Thymus (tissue), 11 donors: ENCODE measurements at regions not wholly inside any gene's neighbourhood (a gene's known extent, or its start where the extent isn't known, plus 50 kb on each side); places are given as distances from the start of the nearest gene placed in this dataset.

Experiments used
- DNase-seq, 9 donors: peaks; one replicate each; pipeline ENCODE4 v3.0.0-alpha.2; 2013; ENCODE audit warnings: low spot score in 9 of 9, low read depth in 6 of 9, missing footprints in 1 of 9
- H3K27ac ChIP-seq, 2 donors: one replicate each; pipeline ENCODE4 v1.5.1; 2013; ENCODE audit warnings: control low read depth in 1 of 2, low read depth in 1 of 2, low read length in 1 of 2, mild to moderate bottlenecking in 1 of 2, moderate library complexity in 1 of 2
- H3K27me3 ChIP-seq, 2 donors: one replicate each; pipeline ENCODE4 v1.5.1; 2013; ENCODE audit warnings: low read length in 1 of 2; ENCODE audit not compliant: control insufficient read depth in 2 of 2, insufficient read depth in 1 of 2
- H3K36me3 ChIP-seq, 2 donors: one replicate each; pipeline ENCODE4 v1.5.1; 2013; ENCODE audit warnings: low read length in 1 of 2, mild to moderate bottlenecking in 1 of 2, moderate library complexity in 1 of 2; ENCODE audit not compliant: control insufficient read depth in 2 of 2, insufficient read depth in 2 of 2
- H3K4me1 ChIP-seq, 2 donors: one replicate each; pipeline ENCODE4 v1.5.1; 2013; ENCODE audit warnings: low read length in 2 of 2; ENCODE audit not compliant: control insufficient read depth in 2 of 2, insufficient read depth in 2 of 2
- H3K4me3 ChIP-seq, 2 donors: one replicate each; pipeline ENCODE4 v1.5.1; 2013; ENCODE audit warnings: low read length in 2 of 2, control low read depth in 1 of 2, mild to moderate bottlenecking in 1 of 2
- H3K9me3 ChIP-seq, 2 donors: one replicate each; pipeline ENCODE4 v1.5.1; 2013; ENCODE audit warnings: low read length in 1 of 2, mild to moderate bottlenecking in 1 of 2; ENCODE audit not compliant: control insufficient read depth in 2 of 2, insufficient read depth in 1 of 2
- WGBS: extraction: QIAGEN DNeasy Blood & Tissue Kit; methylation state at CpG from one replicate; pipeline ENCODE4 v1.1.7; 2013; 5-methylcytosine and 5-hydroxymethylcytosine counted together
- donor health status: healthy.

- Histone ChIP-seq H3K4me3 (no peak overlapping the region), H3K4me1 (no peaks in the 10 kb centered on the region), H3K27ac (no peak overlapping the region), H3K9me3 (peaks cover 0 to 2% of the 10 kb centered on the region in 2 donors), H3K27me3 (no peaks in the 10 kb centered on the region), H3K36me3 (no peaks in the 10 kb centered on the region)
- no peak for DNase-seq
- 94% methylated on average over 2 of the region's 2 CpGs for whole genome bisulfite sequencing
These were observed 1318.4 kb downstream of the CDH8 start for GRCh38 chr16:60717808-60718207.

GRCh38 chr16:60712144-60712543, 1324.1 kb downstream of the CDH8 start:
- Histone ChIP-seq H3K4me1 (no peaks in the 10 kb centered on the region), H3K27ac (no peak overlapping the region), H3K9me3 (no peaks in the 10 kb centered on the region), H3K4me3 (no peak overlapping the region), H3K27me3 (no peaks in the 10 kb centered on the region), H3K36me3 (no peaks in the 10 kb centered on the region)
- DNase-seq: no peak
- 60% methylated on average over 3 of the region's 3 CpGs for WGBS

GRCh38 chr16:60704726-60705125, 1331.5 kb downstream of the CDH8 start:
- H3K27me3 ChIP-seq: no peaks in the 10 kb centered on the region
- H3K9me3 ChIP-seq: no peaks in the 10 kb centered on the region
- DNase-seq: no peak
- no peak overlapping the region for H3K27ac ChIP-seq
- H3K4me1 ChIP-seq: no peaks in the 10 kb centered on the region
- no peaks in the 10 kb centered on the region for H3K36me3 ChIP-seq
- 97% methylated on average over 1 of the region's 1 CpG for WGBS
- no peak overlapping the region for H3K4me3 ChIP-seq

- H3K4me1 ChIP-seq: no peaks in the 10 kb centered on the region
- H3K27me3 ChIP-seq: no peaks in the 10 kb centered on the region
- DNase-seq: no peak
- H3K36me3 ChIP-seq: no peaks in the 10 kb centered on the region
- no peaks in the 10 kb centered on the region for H3K9me3 ChIP-seq
- 78% methylated on average over 3 of the region's 3 CpGs for WGBS
- H3K27ac ChIP-seq: no peak overlapping the region
- H3K4me3 ChIP-seq: no peak overlapping the region
These were observed 1333.1 kb downstream of the CDH8 start for GRCh38 chr16:60703096-60703495.

DNA sequence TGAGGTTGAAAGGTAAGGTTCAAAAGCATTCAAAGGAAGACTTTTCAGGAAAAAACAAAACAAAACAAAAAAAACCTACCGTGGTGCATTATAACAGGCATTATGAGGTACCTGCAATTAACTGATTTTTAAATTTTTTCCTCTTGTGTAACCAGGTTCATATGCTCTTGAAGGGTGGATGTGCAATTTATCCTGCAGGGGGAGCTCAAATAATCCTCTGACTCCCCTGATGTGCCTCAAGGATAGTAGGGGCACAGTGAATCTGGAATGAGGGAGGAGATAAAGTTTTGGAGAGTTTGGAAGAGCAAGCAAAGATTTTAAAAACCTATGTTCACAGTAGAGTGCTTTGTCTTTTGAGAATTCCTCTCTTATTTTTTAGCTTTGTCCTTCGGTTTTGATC, 1349.4 kb downstream of the CDH8 start:
- WGBS: 80% methylated on average over 2 of the region's 2 CpGs
- Histone ChIP-seq H3K27me3 (no peaks in the 10 kb centered on the region), H3K27ac (no peak overlapping the region), H3K9me3 (peaks cover 0 to 6% of the 10 kb centered on the region in 2 donors), H3K36me3 (no peaks in the 10 kb centered on the region), H3K4me3 (no peak overlapping the region), H3K4me1 (no peaks in the 10 kb centered on the region)
- no peak for DNase-seq

DNA sequence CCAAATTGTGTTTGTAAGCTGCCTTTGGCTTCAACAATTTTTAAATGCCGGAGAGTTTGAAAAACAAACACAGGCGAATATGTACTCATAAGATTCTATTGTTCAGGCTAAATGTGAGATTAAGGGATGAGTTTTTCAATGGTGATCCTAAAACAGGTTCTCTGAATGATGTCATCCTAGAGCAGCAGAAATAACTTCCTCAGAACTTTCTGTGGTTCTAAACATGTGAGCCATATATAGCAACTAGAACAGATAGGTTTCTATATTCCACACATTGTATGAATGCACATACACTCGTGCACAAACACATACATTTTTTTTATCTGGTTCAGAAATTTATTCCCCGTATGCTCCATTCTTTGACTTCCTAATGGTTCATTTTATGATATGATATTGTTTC, 1352.2 kb downstream of the CDH8 start:
- DNase-seq: no peak
- H3K36me3 ChIP-seq: no peaks in the 10 kb centered on the region
- no peak overlapping the region for H3K27ac ChIP-seq
- no peaks in the 10 kb centered on the region for H3K27me3 ChIP-seq
- H3K4me3 ChIP-seq: no peak overlapping the region
- 43% methylated on average over 4 of the region's 4 CpGs for WGBS
- peaks cover 0 to 2% of the 10 kb centered on the region in 2 donors for H3K9me3 ChIP-seq
- no peaks in the 10 kb centered on the region for H3K4me1 ChIP-seq

DNA sequence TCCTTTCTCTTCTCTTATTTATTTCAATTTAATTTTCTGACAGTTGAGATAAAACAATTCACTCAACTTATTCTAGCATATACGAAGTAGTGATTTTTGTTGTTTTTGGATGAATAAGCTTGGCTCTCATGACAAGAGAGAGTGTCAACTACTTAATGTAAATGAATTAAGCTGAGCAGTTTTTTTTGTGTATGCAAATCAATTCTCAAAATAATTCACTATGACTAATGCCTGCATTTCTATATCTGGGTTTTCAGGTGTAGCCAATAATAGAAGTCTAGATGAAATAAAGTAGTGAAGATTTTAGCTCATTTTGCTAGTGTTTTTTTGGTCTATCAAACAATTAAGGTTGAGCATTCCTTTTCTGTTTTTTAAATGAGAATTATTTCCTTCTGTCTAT, 1354.0 kb downstream of the CDH8 start:
- Histone ChIP-seq H3K4me3 (no peak overlapping the region), H3K27me3 (no peaks in the 10 kb centered on the region), H3K36me3 (no peaks in the 10 kb centered on the region), H3K27ac (no peak overlapping the region), H3K4me1 (no peaks in the 10 kb centered on the region), H3K9me3 (no peaks in the 10 kb centered on the region)
- 88% methylated on average over 1 of the region's 1 CpG for WGBS
- no peak for DNase-seq

DNA sequence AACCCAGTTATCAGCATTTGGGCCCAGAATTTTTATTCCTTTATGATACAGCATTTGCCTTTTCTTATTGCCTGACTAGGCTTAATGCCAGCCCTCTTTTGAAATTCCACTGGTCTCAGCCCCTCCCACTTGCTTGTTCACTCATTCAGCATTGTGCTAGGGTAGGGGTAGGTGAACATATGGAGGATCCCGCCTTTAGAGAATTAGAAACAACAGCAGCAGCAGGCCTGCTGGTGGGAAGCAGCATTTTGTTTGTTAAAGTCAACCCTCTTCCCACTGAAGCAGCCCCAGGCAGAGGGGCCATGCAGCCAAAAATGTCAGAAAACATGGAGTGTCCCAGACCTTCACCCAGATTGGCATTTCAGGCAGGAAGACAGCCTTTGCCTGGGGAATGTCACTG, 1355.2 kb downstream of the CDH8 start:
- Histone ChIP-seq H3K4me3 (no peak overlapping the region), H3K36me3 (no peaks in the 10 kb centered on the region), H3K27ac (no peak overlapping the region), H3K4me1 (no peaks in the 10 kb centered on the region), H3K9me3 (no peaks in the 10 kb centered on the region), H3K27me3 (no peaks in the 10 kb centered on the region)
- 91% methylated on average over 1 of the region's 1 CpG for WGBS
- no peak for DNase-seq

GRCh38 chr16:60675022-60675421, 1361.2 kb downstream of the CDH8 start:
- no peaks in the 10 kb centered on the region for H3K4me1 ChIP-seq

GRCh38 chr16:60674241-60674640, 1362.0 kb downstream of the CDH8 start:
- no peaks in the 10 kb centered on the region for H3K4me1 ChIP-seq
- WGBS: 73% methylated on average over 1 of the region's 1 CpG
- H3K4me3 ChIP-seq: no peak overlapping the region

More at GRCh38 chr16:60675022-60675421, 1361.2 kb downstream of the CDH8 start:
- Histone ChIP-seq H3K4me3 (no peak overlapping the region), H3K27ac (no peak overlapping the region), H3K9me3 (no peaks in the 10 kb centered on the region), H3K36me3 (no peaks in the 10 kb centered on the region), H3K27me3 (no peaks in the 10 kb centered on the region)
- DNase-seq: no peak

More at GRCh38 chr16:60674241-60674640, 1362.0 kb downstream of the CDH8 start:
- no peak for DNase-seq
- no peaks in the 10 kb centered on the region for H3K9me3 ChIP-seq
- H3K27ac ChIP-seq: no peak overlapping the region
- no peaks in the 10 kb centered on the region for H3K36me3 ChIP-seq
- no peaks in the 10 kb centered on the region for H3K27me3 ChIP-seq
